Neural progenitor cell (in vitro differentiated cells): ENCODE measurements at regions not wholly inside any gene's neighbourhood (a gene's known extent, or its start where the extent isn't known, plus 50 kb on each side); places are given as distances from the start of the nearest gene placed in this dataset.

ENCODE experiments used
- CTCF ChIP-seq: fragments of 200-600 bp; sonication (generic); IDR thresholded peaks from 2 replicates; pipeline ENCODE4 v1.5.1; 2017; ENCODE audit warnings: antibody characterized with exemption, mild to moderate bottlenecking
- EZH2 ChIP-seq: fragments of 200-600 bp; sonication (generic); IDR thresholded peaks from 2 replicates; pipeline ENCODE4 v1.6.1; 2017; ENCODE audit warnings: antibody characterized with exemption, mild to moderate bottlenecking, moderate library complexity

GRCh38 chr6:75550544-75551167 is 51.0 kb upstream of the SENP6 start:
- TF ChIP-seq CTCF (no peak), EZH2 (no peak)
